Natural killer cell (primary cell): ENCODE measurements at regions not wholly inside any gene's neighbourhood (a gene's known extent, or its start where the extent isn't known, plus 50 kb on each side); places are given as distances from the start of the nearest gene placed in this dataset.

Experiments
- ATAC-seq, 3 donors: fragments of 150-1000 bp in 2 of 3; fragments of 200-7000 bp in 1 of 3; cut with Tn5 transposase; 1 replicate in 1 of 3; 2 replicates in 2 of 3; pipeline ENCODE4 v1.10.0; 2021; ENCODE audit warnings: mild to moderate bottlenecking in 2 of 3, moderate library complexity in 2 of 3
- DNase-seq, 2 donors: peaks; one replicate each; pipeline versions ENCODE4 v3.0.0 to v3.0.0-alpha.2; 2013 to 2021; ENCODE audit warnings: mixed read lengths in 1 of 2
- H3K27ac ChIP-seq: one replicate; pipeline ENCODE4 v1.5.1; 2013; ENCODE audit warnings: mild to moderate bottlenecking, low read length
- H3K27me3 ChIP-seq: one replicate; pipeline ENCODE4 v1.6.1; 2013; ENCODE audit warnings: low read length; ENCODE audit not compliant: control insufficient read depth, insufficient read depth
- H3K36me3 ChIP-seq: one replicate; pipeline ENCODE4 v1.6.1; 2013; ENCODE audit warnings: low read length; ENCODE audit not compliant: control insufficient read depth, insufficient read depth
- H3K4me1 ChIP-seq: one replicate; pipeline ENCODE4 v1.6.1; 2013; ENCODE audit warnings: low read length; ENCODE audit not compliant: control insufficient read depth, insufficient read depth
- H3K4me3 ChIP-seq: one replicate; pipeline ENCODE4 v1.5.1; 2013; ENCODE audit warnings: low read length
- H3K9me3 ChIP-seq: one replicate; pipeline ENCODE4 v1.6.1; 2013; ENCODE audit warnings: low read length; ENCODE audit not compliant: control insufficient read depth, insufficient read depth
- H3K27ac Mint-ChIP-seq, 2 donors: one replicate each; pipeline ENCODE4 v1.8.0; 2022; ENCODE audit warnings: mild to moderate bottlenecking in 2 of 2, mixed read lengths in 2 of 2, moderate library complexity in 1 of 2
- H3K27me3 Mint-ChIP-seq, 2 donors: one replicate each; pipeline ENCODE4 v1.8.0; 2022; ENCODE audit warnings: low read depth in 2 of 2, mixed read lengths in 2 of 2
- H3K36me3 Mint-ChIP-seq: one replicate; pipeline ENCODE4 v1.8.0; 2022; ENCODE audit warnings: mixed read lengths
- H3K4me1 Mint-ChIP-seq, 2 donors: one replicate each; pipeline ENCODE4 v1.8.0; 2022; ENCODE audit warnings: mixed read lengths in 2 of 2
- H3K4me3 Mint-ChIP-seq: one replicate; pipeline ENCODE4 v1.8.0; 2022; ENCODE audit warnings: mild to moderate bottlenecking, moderate library complexity, mixed read lengths
- H3K9me3 Mint-ChIP-seq, 2 donors: one replicate each; pipeline ENCODE4 v1.8.0; 2022; ENCODE audit warnings: mixed read lengths in 2 of 2
- WGBS: methylation state at CpG from one replicate; pipeline ENCODE4 v1.1.7; 2013; ENCODE audit warnings: missing lambda C conversion rate; ENCODE audit not compliant: insufficient coverage; 5-methylcytosine and 5-hydroxymethylcytosine counted together
- intact Hi-C: fragments of 100-400 bp; cut with micrococcal nuclease; formaldehyde crosslinking; loops from one replicate; pipeline ENCODE4 v1.14.2; 2022
- TF ChIP-seq, protein P1 (sequence below): fragments of 200-600 bp; IDR thresholded peaks from one replicate; pipeline ENCODE4 v1.8.0; 2022; ENCODE audit warnings: antibody characterized with exemption

DNA sequence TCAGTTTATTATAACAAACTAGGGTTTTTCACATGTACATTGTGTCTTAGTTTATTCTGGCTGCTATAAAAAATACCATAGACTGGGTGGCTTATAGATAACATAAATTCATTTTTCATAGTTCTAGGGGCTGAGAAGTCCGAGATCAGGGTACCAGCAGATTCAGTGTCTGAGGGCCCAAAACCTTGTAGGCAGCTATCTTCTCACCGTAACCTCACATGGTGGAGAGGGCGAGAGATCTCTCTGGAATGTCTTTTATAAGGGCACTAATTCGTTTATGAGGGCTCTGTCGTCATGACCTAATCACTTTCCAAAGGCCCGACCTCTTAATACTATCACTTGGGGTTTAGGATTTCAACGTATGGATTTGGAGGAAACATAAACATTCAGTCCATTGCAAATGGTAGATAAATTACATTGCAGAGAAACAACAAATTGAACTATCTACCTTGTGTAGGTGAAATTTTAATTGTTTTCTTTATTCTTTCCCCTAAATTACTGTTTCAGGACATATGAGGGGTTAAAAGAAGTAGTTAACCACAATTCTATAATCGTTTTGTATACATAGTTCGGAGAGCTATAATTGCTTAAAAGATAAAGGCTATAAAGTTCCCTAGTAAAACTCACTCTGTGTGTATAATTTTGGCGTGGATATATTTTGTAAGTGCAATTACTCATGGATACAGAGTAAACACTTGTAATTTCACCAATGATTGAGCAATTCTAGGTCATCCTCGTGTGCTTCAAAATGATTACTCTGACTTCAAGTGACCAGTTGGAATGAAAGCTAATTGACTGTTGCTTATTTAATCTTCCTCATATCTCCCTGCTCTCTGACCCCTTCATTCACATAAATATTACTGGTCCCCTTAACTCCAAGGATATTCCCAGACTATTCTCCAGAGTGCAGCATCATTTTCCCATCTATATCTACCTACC lies 247.5 kb upstream of the TMEM161B start:
- H3K27me3 Mint-ChIP-seq, result peaks cover 22 to 57% of the 10 kb centered on the region in 2 donors
- Histone ChIP-seq H3K4me3 (no peak overlapping the region), H3K27ac (no peak overlapping the region), H3K9me3 (no peaks in the 10 kb centered on the region), H3K27me3 (peaks cover 21% of the 10 kb centered on the region), H3K36me3 (no peaks in the 10 kb centered on the region), H3K4me1 (no peaks in the 10 kb centered on the region)
- intact Hi-C loops, result no loop called here
- TF ChIP-seq, protein P1, sequence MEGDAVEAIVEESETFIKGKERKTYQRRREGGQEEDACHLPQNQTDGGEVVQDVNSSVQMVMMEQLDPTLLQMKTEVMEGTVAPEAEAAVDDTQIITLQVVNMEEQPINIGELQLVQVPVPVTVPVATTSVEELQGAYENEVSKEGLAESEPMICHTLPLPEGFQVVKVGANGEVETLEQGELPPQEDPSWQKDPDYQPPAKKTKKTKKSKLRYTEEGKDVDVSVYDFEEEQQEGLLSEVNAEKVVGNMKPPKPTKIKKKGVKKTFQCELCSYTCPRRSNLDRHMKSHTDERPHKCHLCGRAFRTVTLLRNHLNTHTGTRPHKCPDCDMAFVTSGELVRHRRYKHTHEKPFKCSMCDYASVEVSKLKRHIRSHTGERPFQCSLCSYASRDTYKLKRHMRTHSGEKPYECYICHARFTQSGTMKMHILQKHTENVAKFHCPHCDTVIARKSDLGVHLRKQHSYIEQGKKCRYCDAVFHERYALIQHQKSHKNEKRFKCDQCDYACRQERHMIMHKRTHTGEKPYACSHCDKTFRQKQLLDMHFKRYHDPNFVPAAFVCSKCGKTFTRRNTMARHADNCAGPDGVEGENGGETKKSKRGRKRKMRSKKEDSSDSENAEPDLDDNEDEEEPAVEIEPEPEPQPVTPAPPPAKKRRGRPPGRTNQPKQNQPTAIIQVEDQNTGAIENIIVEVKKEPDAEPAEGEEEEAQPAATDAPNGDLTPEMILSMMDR, result no peak
- no peaks in the 10 kb centered on the region for H3K9me3 Mint-ChIP-seq
- ATAC-seq, result no peak
- H3K4me1 Mint-ChIP-seq, result peaks cover 0 to 7% of the 10 kb centered on the region in 2 donors
- H3K27ac Mint-ChIP-seq, result no peak overlapping the region
- no peaks in the 10 kb centered on the region for H3K36me3 Mint-ChIP-seq
- WGBS, result 89% methylated on average over 7 of the region's 11 CpGs
- no peak for DNase-seq
- H3K4me3 Mint-ChIP-seq, result no peak overlapping the region

GRCh38 chr5:88515068-88515467 lies 246.4 kb upstream of the TMEM161B start:
- H3K4me1 ChIP-seq, result no peaks in the 10 kb centered on the region
- no peaks in the 10 kb centered on the region for H3K9me3 ChIP-seq
- H3K4me3 ChIP-seq, result no peak overlapping the region
- no peaks in the 10 kb centered on the region for H3K36me3 ChIP-seq
- H3K27ac ChIP-seq, result no peak overlapping the region
- intact Hi-C loops, result no loop called here
- WGBS, result 100% methylated on average over 1 of the region's 1 CpG
- peaks cover 21% of the 10 kb centered on the region for H3K27me3 ChIP-seq
- no peak for DNase-seq
- Mint-ChIP-seq H3K4me1 (peaks cover 0 to 7% of the 10 kb centered on the region in 2 donors), H3K9me3 (no peaks in the 10 kb centered on the region), H3K27me3 (peaks cover 17 to 49% of the 10 kb centered on the region in 2 donors), H3K27ac (no peak overlapping the region), H3K4me3 (no peak overlapping the region), H3K36me3 (no peaks in the 10 kb centered on the region)
- TF ChIP-seq, protein P1, result no peak
- ATAC-seq, result no peak

GRCh38 chr5:88509403-88509802 lies 240.8 kb upstream of the TMEM161B start:
- no peaks in the 10 kb centered on the region for H3K4me1 Mint-ChIP-seq
- no peak overlapping the region for H3K4me3 ChIP-seq
- H3K36me3 Mint-ChIP-seq, result no peaks in the 10 kb centered on the region
- no peak overlapping the region for H3K27ac Mint-ChIP-seq
- 67% methylated on average over 3 of the region's 3 CpGs for WGBS
- H3K4me1 ChIP-seq, result no peaks in the 10 kb centered on the region
- H3K4me3 Mint-ChIP-seq, result no peak overlapping the region
- peaks cover 19 to 49% of the 10 kb centered on the region in 2 donors for H3K27me3 Mint-ChIP-seq
- intact Hi-C loops, result no loop called here
- ATAC-seq (no peak), DNase-seq (no peak)
- H3K27me3 ChIP-seq, result peaks cover 11% of the 10 kb centered on the region
- TF ChIP-seq, protein P1, result no peak
- no peaks in the 10 kb centered on the region for H3K9me3 Mint-ChIP-seq
- no peak overlapping the region for H3K27ac ChIP-seq
- H3K36me3 ChIP-seq, result no peaks in the 10 kb centered on the region
- no peaks in the 10 kb centered on the region for H3K9me3 ChIP-seq
